Transverse colon (tissue), 4 donors: ENCODE measurements at regions not wholly inside any gene's neighbourhood (a gene's known extent, or its start where the extent isn't known, plus 50 kb on each side); places are given as distances from the start of the nearest gene placed in this dataset.

Source experiments
- CTCF ChIP-seq, 5 experiments: fragments of 200-600 bp in 3 of 5; fragments of 450-650 bp in 2 of 5; sonication (generic) in 3 of 5; IDR thresholded peaks; 1 replicate in 2 of 5; 2 replicates in 3 of 5; pipeline ENCODE4 v1.5.1; 2016 to 2017; ENCODE audit warnings: antibody characterized with exemption in 5 of 5, inconsistent platforms in 3 of 5, mild to moderate bottlenecking in 2 of 5, moderate library complexity in 1 of 5
- EP300 ChIP-seq: sonication (generic); formaldehyde crosslinking; IDR thresholded peaks from one replicate; pipeline ENCODE4 v1.6.1; 2017; ENCODE audit warnings: antibody characterized with exemption, low read depth
- POLR2A ChIP-seq: fragments of 450-650 bp; IDR thresholded peaks from one replicate; pipeline ENCODE4 v1.6.1; 2016; ENCODE audit warnings: antibody characterized with exemption, mild to moderate bottlenecking, moderate library complexity
- POLR2AphosphoS5 ChIP-seq, 3 donors: sonication (generic); formaldehyde crosslinking; IDR thresholded peaks; one replicate each; pipeline ENCODE4 v1.6.1; 2016; ENCODE audit warnings: antibody characterized with exemption in 3 of 3

DNA sequence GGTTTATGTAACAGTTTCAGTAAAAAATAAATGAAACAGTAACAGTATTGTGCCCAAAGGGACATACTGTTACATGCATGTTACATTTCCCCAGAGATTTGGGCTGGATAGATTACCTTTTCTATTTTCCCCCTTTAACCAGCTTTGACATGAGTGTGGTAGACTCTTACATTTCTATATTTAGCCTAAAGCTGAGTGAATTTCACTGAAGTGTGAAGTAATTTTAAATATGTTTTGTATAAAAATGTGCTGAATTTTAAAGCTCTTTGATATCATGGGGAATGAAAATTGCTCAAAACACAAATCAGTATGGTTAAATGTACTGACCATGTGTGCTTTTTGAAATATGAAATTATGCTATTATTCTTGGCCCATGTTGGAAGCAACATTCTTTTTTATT is 122.3 kb upstream of the CDH10 start:
- TF ChIP-seq CTCF (IDR thresholded peaks at IDR 0.05): no peak
- no peak for TF ChIP-seq POLR2A
- TF ChIP-seq EP300: no peak
- no peak for TF ChIP-seq POLR2AphosphoS5 (IDR thresholded peaks at IDR 0.05)
